ENCODE measurements at regions not wholly inside any gene's neighbourhood (a gene's known extent, or its start where the extent isn't known, plus 50 kb on each side); places are given as distances from the start of the nearest gene placed in this dataset.

- TF ChIP-seq CTCF (IDR thresholded peaks at IDR 0.05) (no peak), EZH2phosphoT487 (IDR thresholded peaks at IDR 0.05) (no peak), EZH2 (IDR thresholded peaks at IDR 0.05) (no peak)
Measured at GRCh38 chr2:172248381-172248780, 145.7 kb upstream of the DLX2 start.

All from neural progenitor cell (in vitro differentiated cells).